ENCODE measurements at regions not wholly inside any gene's neighbourhood (a gene's known extent, or its start where the extent isn't known, plus 50 kb on each side); places are given as distances from the start of the nearest gene placed in this dataset.
A peak's percentile ranks its signal among the peaks of the same experiment; 100 is the strongest.
"Not testable (repeated sequence)": the region's sequence is repeated elsewhere in the genome, so short reads cannot be mapped to it uniquely, and the experiment has no call there.

DNA sequence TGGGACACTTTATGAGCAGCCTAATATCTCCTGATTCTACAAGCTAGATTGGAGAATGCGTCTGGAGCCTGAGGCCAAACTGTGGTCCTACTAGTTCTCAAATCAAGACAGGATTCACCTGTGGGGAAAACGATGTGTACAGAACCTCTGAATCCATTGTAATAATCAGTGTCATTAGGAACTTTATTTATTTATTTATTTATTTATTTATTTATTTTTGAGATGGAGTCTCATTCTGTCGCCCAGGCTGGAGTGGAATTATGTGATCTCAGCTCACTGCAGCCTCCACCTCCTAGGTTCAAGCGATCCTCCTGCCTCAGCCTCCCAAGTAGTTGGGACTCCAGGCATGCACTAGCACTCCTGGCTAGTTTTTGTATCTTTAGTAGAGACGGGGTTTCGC lies 52.6 kb upstream of the KIF26B start:
- H3K36me3 ChIP-seq (ENCODE audit: control insufficient read depth in 2 of 2, insufficient read depth in 1 of 2, low read length in 2 of 2); H3K9me3 ChIP-seq (ENCODE audit: control insufficient read depth, insufficient read depth, low read depth, low read length); H3K4me1 ChIP-seq (ENCODE audit: control insufficient read depth, insufficient read depth, low read length); H3K4me3 ChIP-seq (ENCODE audit: low read depth, low read length); H3K27ac ChIP-seq (ENCODE audit: extremely low read depth, low read depth, low read length); CTCF ChIA-PET; POLR2A ChIA-PET: not testable (repeated sequence)
- TF ChIP-seq ZNF354C (tag by site-specific recombination; IDR thresholded peaks at IDR 0.05; ENCODE audit: borderline replicate concordance, low read depth): 0 out of 2 replicates have a peak, but pooled peaks have one; percentile 36
- 0 out of 2 replicates have a peak, but pooled peaks have one; percentile 37 for TF ChIP-seq ZNF629 (tag by site-specific recombination; IDR thresholded peaks at IDR 0.05)
- peak; percentile 59; the same call in 1 of the 2 replicates for TF ChIP-seq ZNF292 (tag by site-specific recombination; IDR thresholded peaks at IDR 0.05; ENCODE audit: borderline replicate concordance, low read depth)
- peak; percentile 81; the same call in 1 of the 2 replicates for TF ChIP-seq ZNF202 (tag by site-specific recombination; IDR thresholded peaks at IDR 0.05; ENCODE audit: borderline replicate concordance)
- peak; percentile 87 for TF ChIP-seq ZNF518A (tag by site-specific recombination; conservative IDR thresholded peaks at IDR 0.05; ENCODE audit: low read depth)
- TF ChIP-seq ZBTB8A (tag by site-specific recombination; IDR thresholded peaks at IDR 0.05): peak; percentile 54
- peak; percentile 27; the same call in 1 of the 2 replicates for TF ChIP-seq ZNF266 (tag by site-specific recombination; IDR thresholded peaks at IDR 0.05; ENCODE audit: low read depth)
- peak; percentile 34; the same call in 1 of the 2 replicates for TF ChIP-seq ZXDB (tag by site-specific recombination; IDR thresholded peaks at IDR 0.05)
- 0 out of 2 replicates have a peak, but pooled peaks have one; percentile 16 for TF ChIP-seq ZNF791 (tag by site-specific recombination; IDR thresholded peaks at IDR 0.05)
- TF ChIP-seq ZNF704 (tag by site-specific recombination; IDR thresholded peaks at IDR 0.05): 0 out of 2 replicates have a peak, but pooled peaks have one; percentile 13
- TF ChIP-seq ZNF639 (tag by site-specific recombination; IDR thresholded peaks at IDR 0.05): 0 out of 2 replicates have a peak, but pooled peaks have one; percentile 21
- 0 out of 2 replicates have a peak, but pooled peaks have one; percentile 25 for TF ChIP-seq ZSCAN23 (tag by site-specific recombination; IDR thresholded peaks at IDR 0.05)
- peak; percentile 55 for TF ChIP-seq ZNF623 (tag by site-specific recombination; IDR thresholded peaks at IDR 0.05)
- TF ChIP-seq ZNF341 (tag by site-specific recombination; IDR thresholded peaks at IDR 0.05; ENCODE audit: low read depth): peak; percentile 43; the same call in 1 of the 2 replicates
- TF ChIP-seq ZNF501 (tag by site-specific recombination; IDR thresholded peaks at IDR 0.05): 0 out of 2 replicates have a peak, but pooled peaks have one; percentile 34
- 0 out of 2 replicates have a peak, but pooled peaks have one; percentile 34 for TF ChIP-seq ZNF404 (tag by site-specific recombination; IDR thresholded peaks at IDR 0.05)
- TF ChIP-seq, protein P1, sequence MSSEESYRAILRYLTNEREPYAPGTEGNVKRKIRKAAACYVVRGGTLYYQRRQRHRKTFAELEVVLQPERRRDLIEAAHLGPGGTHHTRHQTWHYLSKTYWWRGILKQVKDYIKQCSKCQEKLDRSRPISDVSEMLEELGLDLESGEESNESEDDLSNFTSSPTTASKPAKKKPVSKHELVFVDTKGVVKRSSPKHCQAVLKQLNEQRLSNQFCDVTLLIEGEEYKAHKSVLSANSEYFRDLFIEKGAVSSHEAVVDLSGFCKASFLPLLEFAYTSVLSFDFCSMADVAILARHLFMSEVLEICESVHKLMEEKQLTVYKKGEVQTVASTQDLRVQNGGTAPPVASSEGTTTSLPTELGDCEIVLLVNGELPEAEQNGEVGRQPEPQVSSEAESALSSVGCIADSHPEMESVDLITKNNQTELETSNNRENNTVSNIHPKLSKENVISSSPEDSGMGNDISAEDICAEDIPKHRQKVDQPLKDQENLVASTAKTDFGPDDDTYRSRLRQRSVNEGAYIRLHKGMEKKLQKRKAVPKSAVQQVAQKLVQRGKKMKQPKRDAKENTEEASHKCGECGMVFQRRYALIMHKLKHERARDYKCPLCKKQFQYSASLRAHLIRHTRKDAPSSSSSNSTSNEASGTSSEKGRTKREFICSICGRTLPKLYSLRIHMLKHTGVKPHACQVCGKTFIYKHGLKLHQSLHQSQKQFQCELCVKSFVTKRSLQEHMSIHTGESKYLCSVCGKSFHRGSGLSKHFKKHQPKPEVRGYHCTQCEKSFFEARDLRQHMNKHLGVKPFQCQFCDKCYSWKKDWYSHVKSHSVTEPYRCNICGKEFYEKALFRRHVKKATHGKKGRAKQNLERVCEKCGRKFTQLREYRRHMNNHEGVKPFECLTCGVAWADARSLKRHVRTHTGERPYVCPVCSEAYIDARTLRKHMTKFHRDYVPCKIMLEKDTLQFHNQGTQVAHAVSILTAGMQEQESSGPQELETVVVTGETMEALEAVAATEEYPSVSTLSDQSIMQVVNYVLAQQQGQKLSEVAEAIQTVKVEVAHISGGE (tag by site-specific recombination; conservative IDR thresholded peaks at IDR 0.05; ENCODE audit: low read depth): peak; percentile 70
- TF ChIP-seq ZNF138 (tag by site-specific recombination; IDR thresholded peaks at IDR 0.05; ENCODE audit: borderline replicate concordance): 0 out of 2 replicates have a peak, but pooled peaks have one; percentile 42
- peak; percentile 74 for TF ChIP-seq ZNF426 (tag by site-specific recombination; IDR thresholded peaks at IDR 0.05)
- peak; percentile 73 for TF ChIP-seq ZNF555 (tag by site-specific recombination; conservative IDR thresholded peaks at IDR 0.05)
- 0 out of 2 replicates have a peak, but pooled peaks have one; percentile 10 for TF ChIP-seq ZNF19 (tag by site-specific recombination; IDR thresholded peaks at IDR 0.05; ENCODE audit: low read depth)
- TF ChIP-seq ZNF140 (tag by site-specific recombination; IDR thresholded peaks at IDR 0.05): peak; percentile 78
- 0 out of 2 replicates have a peak, but pooled peaks have one; percentile 27 for TF ChIP-seq RBAK (tag by site-specific recombination; IDR thresholded peaks at IDR 0.05)

Data from HEK293 (cell line).